WTC11 (cell line): ENCODE measurements at regions not wholly inside any gene's neighbourhood (a gene's known extent, or its start where the extent isn't known, plus 50 kb on each side); places are given as distances from the start of the nearest gene placed in this dataset.

Experiments used
- ATAC-seq: fragments of 200-7000 bp; cut with Tn5 transposase; 2 replicates; pipeline ENCODE4 v1.10.0; 2021; ENCODE audit warnings: mild to moderate bottlenecking, moderate library complexity
- CTCF ChIA-PET: fragments of 300-600 bp; sonication (Branson Sonifier 250); formaldehyde crosslinking; loops from one replicate; lab custom pipeline; 2021; ENCODE audit warnings: antibody characterized with exemption; lab: Charles Lee
- POLR2A ChIA-PET: fragments of 350-600 bp; sonication (Branson Sonifier 250); formaldehyde crosslinking; loops from one replicate; lab custom pipeline; 2021; ENCODE audit warnings: antibody characterized with exemption; lab: Charles Lee
- DNase-seq: peaks from one replicate; pipeline ENCODE4 v3.0.0; 2021; ENCODE audit warnings: low spot score
- H3K27ac Mint-ChIP-seq: 2 replicates; pipeline ENCODE4 v1.8.0; 2021; ENCODE audit warnings: mixed read lengths
- H3K27me3 Mint-ChIP-seq: 2 replicates; pipeline ENCODE4 v1.8.0; 2021; ENCODE audit warnings: low read depth, mild to moderate bottlenecking, moderate library complexity, mixed read lengths
- H3K36me3 Mint-ChIP-seq: 2 replicates; pipeline ENCODE4 v1.8.0; 2021; ENCODE audit warnings: mixed read lengths
- H3K4me1 Mint-ChIP-seq: 2 replicates; pipeline ENCODE4 v1.8.0; 2022; ENCODE audit warnings: mixed read lengths
- H3K4me3 Mint-ChIP-seq: 2 replicates; pipeline ENCODE4 v1.8.0; 2021; ENCODE audit warnings: mild to moderate bottlenecking, moderate library complexity, mixed read lengths
- H3K9me3 Mint-ChIP-seq: 2 replicates; pipeline ENCODE4 v1.8.0; 2021; ENCODE audit warnings: mixed read lengths
- ATF1 ChIP-seq: sonication (generic); formaldehyde crosslinking; IDR thresholded peaks from 2 replicates; pipeline ENCODE4 v1.8.1; 2023; ENCODE audit warnings: mild to moderate bottlenecking, moderate library complexity, missing genetic modification reagents
- CREM ChIP-seq: sonication (generic); formaldehyde crosslinking; IDR thresholded peaks from 2 replicates; pipeline ENCODE4 v1.8.1; 2022; ENCODE audit warnings: mild to moderate bottlenecking, missing genetic modification reagents, moderate library complexity
- E2F4 ChIP-seq: sonication (generic); formaldehyde crosslinking; IDR thresholded peaks from 2 replicates; pipeline ENCODE4 v1.8.1; 2022; ENCODE audit warnings: low read depth, mild to moderate bottlenecking, moderate library complexity, missing genetic modification reagents, borderline replicate concordance
- ERG ChIP-seq: fragments of 250-450 bp; sonication (Bioruptor Pico); IDR thresholded peaks from 2 replicates; pipeline ENCODE4 v1.8.0; 2021; ENCODE audit warnings: mild to moderate bottlenecking
- FOXK1 ChIP-seq: sonication (generic); formaldehyde crosslinking; IDR thresholded peaks from 2 replicates; pipeline ENCODE4 v1.8.0; 2022; ENCODE audit warnings: mild to moderate bottlenecking, moderate library complexity, missing genetic modification reagents
- GRHL2 ChIP-seq: fragments of 250-450 bp; sonication (Bioruptor Pico); IDR thresholded peaks from 2 replicates; pipeline ENCODE4 v1.8.0; 2022; ENCODE audit warnings: mild to moderate bottlenecking, moderate library complexity; ENCODE audit not compliant: insufficient replicate concordance, severe bottlenecking
- GTF2I ChIP-seq: fragments of 250-450 bp; sonication (Bioruptor Pico); conservative IDR thresholded peaks from 2 replicates; pipeline ENCODE4 v1.4.0; 2021; ENCODE audit warnings: mild to moderate bottlenecking
- HMGA2 ChIP-seq: fragments of 250-450 bp; sonication (Bioruptor Pico); IDR thresholded peaks from 2 replicates; pipeline ENCODE4 v1.4.0; 2021; ENCODE audit warnings: mild to moderate bottlenecking, moderate library complexity
- MXD4 ChIP-seq: fragments of 250-450 bp; sonication (Bioruptor Pico); IDR thresholded peaks from 2 replicates; pipeline ENCODE4 v1.8.0; 2021; ENCODE audit warnings: mild to moderate bottlenecking, moderate library complexity, borderline replicate concordance
- NFATC4 ChIP-seq: fragments of 250-450 bp; sonication (Bioruptor Pico); IDR thresholded peaks from 2 replicates; pipeline ENCODE4 v1.9.0; 2021; ENCODE audit warnings: mild to moderate bottlenecking
- NR1H2 ChIP-seq: sonication (generic); formaldehyde crosslinking; IDR thresholded peaks from 2 replicates; pipeline ENCODE4 v1.9.0; 2021; ENCODE audit warnings: mild to moderate bottlenecking, moderate library complexity, missing genetic modification reagents
- OVOL2 ChIP-seq: fragments of 250-450 bp; sonication (Bioruptor Pico); IDR thresholded peaks from 2 replicates; pipeline ENCODE4 v1.9.0; 2021; ENCODE audit warnings: mild to moderate bottlenecking, borderline replicate concordance
- PREB ChIP-seq: sonication (generic); formaldehyde crosslinking; IDR thresholded peaks from 2 replicates; pipeline ENCODE4 v1.8.1; 2022; ENCODE audit warnings: mild to moderate bottlenecking, missing genetic modification reagents, moderate library complexity, borderline replicate concordance
- PRRX2 ChIP-seq: fragments of 250-450 bp; sonication (Bioruptor Pico); IDR thresholded peaks from 2 replicates; pipeline ENCODE4 v1.8.0; 2021; ENCODE audit warnings: mild to moderate bottlenecking
- RELA ChIP-seq: sonication (generic); formaldehyde crosslinking; IDR thresholded peaks from 2 replicates; pipeline ENCODE4 v1.8.1; 2022; ENCODE audit warnings: missing genetic modification reagents, mild to moderate bottlenecking, borderline replicate concordance
- TEAD4 ChIP-seq: sonication (generic); formaldehyde crosslinking; IDR thresholded peaks from 2 replicates; pipeline ENCODE4 v1.8.0; 2022; ENCODE audit warnings: mild to moderate bottlenecking, missing genetic modification reagents
- ZNF425 ChIP-seq: fragments of 250-450 bp; sonication (Bioruptor Pico); conservative IDR thresholded peaks from 2 replicates; pipeline ENCODE4 v1.9.0; 2021; ENCODE audit warnings: mild to moderate bottlenecking
- ZNF512 ChIP-seq: sonication (generic); formaldehyde crosslinking; IDR thresholded peaks from 2 replicates; pipeline ENCODE4 v1.8.1; 2022; ENCODE audit warnings: missing genetic modification reagents, borderline replicate concordance
- ZSCAN18 ChIP-seq: fragments of 250-450 bp; sonication (Bioruptor Pico); IDR thresholded peaks from 2 replicates; pipeline ENCODE4 v2.1.2; 2022; ENCODE audit warnings: mild to moderate bottlenecking, moderate library complexity

GRCh38 chr5:58275516-58275915 lies 184.4 kb downstream of the PLK2 start:
- 0 out of 2 replicates have a peak, but pooled peaks cover 9% of the 10 kb centered on the region for H3K9me3 Mint-ChIP-seq
- ChIA-PET CTCF (no interaction called here), POLR2A (no interaction called here)
- H3K36me3 Mint-ChIP-seq = no peaks in the 10 kb centered on the region
- TF ChIP-seq FOXK1 (CRISPR knock-in tag) = no peak
- TF ChIP-seq GRHL2 = no peak
- no peak for ATAC-seq
- H3K4me1 Mint-ChIP-seq = no peaks in the 10 kb centered on the region
- DNase-seq = no peak
- no peaks in the 10 kb centered on the region for H3K27me3 Mint-ChIP-seq
- no peak overlapping the region for H3K4me3 Mint-ChIP-seq
- H3K27ac Mint-ChIP-seq = no peak overlapping the region

- TF ChIP-seq ATF1 (CRISPR knock-in tag) = no peak
- TF ChIP-seq PREB = no peak
- TF ChIP-seq ZNF512 (CRISPR knock-in tag) = no peak
- TF ChIP-seq OVOL2 (CRISPR knock-in tag) = no peak
- no peak for TF ChIP-seq ZNF425 (CRISPR knock-in tag)
- Mint-ChIP-seq H3K4me3 (no peak overlapping the region), H3K27me3 (no peaks in the 10 kb centered on the region), H3K9me3 (0 out of 2 replicates have a peak, but pooled peaks cover 9% of the 10 kb centered on the region), H3K4me1 (no peaks in the 10 kb centered on the region), H3K36me3 (no peaks in the 10 kb centered on the region), H3K27ac (no peak overlapping the region)
- DNase-seq = no peak
- POLR2A ChIA-PET = no interaction called here
- CTCF ChIA-PET = no interaction called here
- no peak for ATAC-seq
These were observed 185.7 kb downstream of the PLK2 start for GRCh38 chr5:58274191-58274590.

- ATAC-seq (no peak), DNase-seq (no peak)
- Mint-ChIP-seq H3K4me3 (no peak overlapping the region), H3K27me3 (no peaks in the 10 kb centered on the region), H3K9me3 (0 out of 2 replicates have a peak, but pooled peaks cover 12% of the 10 kb centered on the region), H3K4me1 (no peaks in the 10 kb centered on the region), H3K27ac (no peak overlapping the region), H3K36me3 (no peaks in the 10 kb centered on the region)
- TF ChIP-seq NR1H2 (CRISPR knock-in tag) (no peak), ERG (CRISPR knock-in tag) (no peak), GTF2I (CRISPR knock-in tag) (no peak), MXD4 (no peak), E2F4 (CRISPR knock-in tag) (no peak), PRRX2 (no peak), ZSCAN18 (CRISPR knock-in tag) (no peak), FOXK1 (CRISPR knock-in tag) (no peak), NFATC4 (CRISPR knock-in tag) (no peak), RELA (CRISPR knock-in tag) (no peak), TEAD4 (CRISPR knock-in tag) (no peak), HMGA2 (CRISPR knock-in tag) (no peak), CREM (no peak)
- ChIA-PET CTCF (no interaction called here), POLR2A (no interaction called here)
These were observed 186.2 kb downstream of the PLK2 start for GRCh38 chr5:58273711-58274110.
